ENCODE measurements at regions not wholly inside any gene's neighbourhood (a gene's known extent, or its start where the extent isn't known, plus 50 kb on each side); places are given as distances from the start of the nearest gene placed in this dataset.
A peak's percentile ranks its signal among the peaks of the same experiment; 100 is the strongest.
"Not testable (repeated sequence)": the region's sequence is repeated elsewhere in the genome, so short reads cannot be mapped to it uniquely, and the experiment has no call there.

DNA sequence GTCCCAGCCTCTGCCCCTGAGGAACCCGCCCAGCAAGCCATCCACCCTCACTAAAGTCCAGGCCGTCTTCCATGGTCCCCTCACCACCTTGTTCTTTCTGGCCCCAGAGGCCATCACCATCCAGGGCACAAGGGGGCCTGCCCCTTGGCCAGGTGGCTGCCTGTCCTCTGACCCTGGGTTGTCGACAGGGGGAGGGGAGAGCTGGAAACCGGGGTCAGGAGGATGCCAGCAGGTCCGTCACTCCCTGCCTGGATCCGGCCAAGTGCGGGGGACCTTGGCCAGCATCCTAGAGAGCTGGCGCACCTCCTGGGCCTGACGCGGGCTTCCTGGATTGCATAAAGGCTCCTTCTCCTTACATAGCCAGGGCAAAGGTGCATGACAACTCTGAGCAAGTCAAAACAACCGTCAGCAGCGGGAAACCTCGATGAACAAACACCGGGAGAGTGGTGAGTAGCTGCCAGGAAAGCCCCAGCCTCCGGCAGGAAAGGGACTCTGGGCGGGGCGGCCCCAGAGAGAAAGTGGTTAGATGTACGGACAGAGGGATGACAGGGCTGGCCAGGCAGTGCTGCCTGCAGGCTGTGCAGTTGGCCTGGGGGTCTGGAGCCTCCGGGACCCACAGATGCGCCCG lies 4461.2 kb upstream of the TPTE start:
- not testable (repeated sequence) for DNase-seq (ENCODE audit: low spot score)

DNA sequence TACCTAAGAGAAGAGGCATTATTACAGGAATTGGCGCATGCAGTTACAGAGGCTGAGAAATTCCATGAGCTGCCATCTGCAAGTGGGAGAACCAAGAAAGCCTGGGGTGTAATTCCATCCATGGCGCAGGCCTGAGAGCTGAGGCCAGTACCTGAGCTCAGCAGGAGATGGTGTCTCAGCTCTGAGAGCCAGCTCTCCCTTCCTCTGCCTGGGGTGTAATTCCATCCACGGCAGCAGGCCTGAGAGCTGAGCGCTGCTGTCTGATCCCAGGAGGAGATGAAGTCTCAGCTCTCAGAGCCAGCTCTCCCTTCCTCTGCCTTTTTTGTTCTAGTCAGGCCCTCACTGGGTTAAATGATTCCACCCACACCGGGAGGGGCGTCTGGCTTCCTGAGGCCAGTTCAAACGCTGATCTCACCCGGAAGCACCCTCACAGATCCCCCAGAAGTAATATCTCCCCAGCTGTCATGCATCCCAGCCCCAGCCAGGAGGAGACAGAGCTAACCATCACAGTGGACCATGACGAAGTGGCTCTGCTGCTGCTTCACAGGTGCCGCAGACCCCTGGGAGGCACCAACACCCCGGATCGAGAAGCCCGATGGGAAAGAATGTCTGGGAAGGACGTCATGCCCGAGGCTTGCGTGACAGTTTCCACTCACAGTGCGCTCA lies 4454.9 kb upstream of the TPTE start:
- DNase-seq (ENCODE audit: low spot score) = not testable (repeated sequence)

DNA sequence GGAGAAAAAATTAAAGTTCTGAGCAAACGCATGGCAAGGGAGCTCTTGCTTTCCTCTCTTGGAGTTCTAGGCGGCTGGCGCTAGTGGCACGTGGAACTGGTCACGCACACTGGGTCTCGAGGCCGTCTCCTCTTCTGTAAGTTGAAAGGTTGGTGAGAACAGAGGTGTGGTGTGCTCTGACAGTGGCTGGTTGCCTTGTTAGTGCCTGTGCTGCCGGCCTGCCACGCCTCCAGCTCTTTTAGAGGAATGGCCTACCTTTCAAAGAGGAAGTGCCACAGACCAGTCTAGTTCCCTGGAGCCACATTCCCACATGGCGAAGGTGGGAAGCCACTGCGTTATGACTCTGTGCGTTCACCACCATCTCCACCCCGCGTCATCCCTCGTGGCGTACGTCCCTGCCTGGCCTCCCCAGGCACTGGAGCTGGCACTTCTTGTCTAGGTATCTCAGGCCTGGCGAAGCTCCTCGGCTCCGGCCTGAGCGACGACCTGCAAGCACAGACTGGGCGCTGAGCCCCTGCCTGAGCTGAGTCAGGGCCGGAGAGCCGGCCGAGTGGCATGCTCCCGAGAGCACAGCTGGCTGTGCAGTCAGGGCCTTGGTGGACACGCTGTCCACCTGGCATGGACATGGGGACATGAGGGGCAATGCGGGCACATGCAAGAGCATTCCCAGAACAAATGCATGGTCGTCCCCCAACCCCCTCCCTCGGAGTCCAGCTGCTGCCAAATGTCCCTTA lies 4453.1 kb upstream of the TPTE start:
- DNase-seq (ENCODE audit: low spot score) = not testable (repeated sequence)

DNA sequence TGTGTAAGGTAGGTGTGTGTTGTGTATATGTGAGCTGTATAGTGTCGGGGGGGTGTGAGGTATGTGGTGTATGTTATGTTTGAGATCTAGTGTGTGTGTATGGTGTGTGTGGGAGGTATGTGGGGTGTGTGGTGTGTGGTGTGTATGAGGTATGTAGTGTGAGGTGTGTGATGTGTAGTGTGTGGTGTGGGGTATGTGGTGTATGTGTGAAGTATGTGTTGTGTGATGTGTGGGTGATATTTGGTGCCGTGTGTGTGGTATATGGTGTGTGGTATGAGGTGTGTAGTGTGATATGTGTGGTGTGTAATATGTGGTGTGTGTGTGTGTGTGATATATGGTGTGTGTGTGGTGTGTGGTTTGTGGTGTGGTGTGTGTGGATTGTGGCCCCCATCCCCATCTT lies 4451.2 kb upstream of the TPTE start:
- not testable (repeated sequence) for DNase-seq (ENCODE audit: low spot score)

DNA sequence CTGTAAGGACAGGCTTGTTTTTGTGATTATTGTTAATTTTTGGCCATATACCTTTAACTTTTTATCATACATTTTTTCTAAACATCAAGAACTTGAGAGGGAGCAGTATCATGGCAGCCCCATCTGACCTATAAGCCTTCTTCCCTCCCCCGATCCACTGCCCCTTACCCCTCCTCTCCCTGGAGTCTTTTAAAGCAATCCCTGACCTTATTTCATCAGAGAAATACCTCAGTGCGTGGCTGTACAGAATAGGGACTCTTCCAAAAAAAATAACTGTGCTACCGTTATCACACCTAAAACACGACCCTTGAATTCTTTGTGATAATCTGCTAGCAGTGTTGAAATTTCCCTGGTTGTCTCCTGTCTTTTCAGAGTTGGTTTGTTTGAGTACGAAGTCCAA lies 4448.7 kb upstream of the TPTE start:
- not testable (repeated sequence) for DNase-seq (ENCODE audit: low spot score)

DNA sequence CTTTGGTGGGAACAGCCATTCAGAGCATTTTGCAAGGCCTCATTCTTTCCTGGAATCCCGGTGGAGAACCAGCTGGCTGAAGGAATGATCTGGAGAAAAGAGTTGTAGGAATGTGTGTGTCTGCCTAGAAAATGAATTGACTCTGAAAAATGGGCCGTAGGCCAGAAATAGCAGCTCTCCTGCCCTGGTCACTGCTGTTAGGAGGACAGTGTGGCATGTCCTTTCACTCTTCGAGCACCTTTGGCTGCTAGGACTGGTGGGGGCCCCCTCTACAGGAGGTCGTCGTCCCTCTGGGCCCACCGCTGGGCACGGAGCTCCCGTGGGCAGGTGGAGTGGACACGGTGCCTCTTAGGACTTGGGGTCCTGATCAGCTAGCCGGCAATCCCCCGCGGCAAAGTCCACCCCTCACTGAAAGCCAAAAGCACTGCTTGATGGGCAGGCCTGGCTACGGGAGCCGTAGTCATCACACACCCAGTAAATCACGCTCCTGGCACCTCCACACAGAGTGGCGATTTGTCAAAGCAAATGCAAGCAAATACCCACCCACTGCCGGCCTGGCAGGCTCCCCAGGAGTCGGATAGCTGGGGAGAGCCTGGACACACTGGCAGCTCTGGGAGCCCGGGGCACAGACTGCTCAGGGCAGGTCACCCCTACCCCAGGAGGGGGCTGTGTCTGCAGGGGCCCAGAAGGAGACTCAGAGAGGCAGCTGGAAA lies 4447.2 kb upstream of the TPTE start:
- DNase-seq (ENCODE audit: low spot score) = not testable (repeated sequence)

DNA sequence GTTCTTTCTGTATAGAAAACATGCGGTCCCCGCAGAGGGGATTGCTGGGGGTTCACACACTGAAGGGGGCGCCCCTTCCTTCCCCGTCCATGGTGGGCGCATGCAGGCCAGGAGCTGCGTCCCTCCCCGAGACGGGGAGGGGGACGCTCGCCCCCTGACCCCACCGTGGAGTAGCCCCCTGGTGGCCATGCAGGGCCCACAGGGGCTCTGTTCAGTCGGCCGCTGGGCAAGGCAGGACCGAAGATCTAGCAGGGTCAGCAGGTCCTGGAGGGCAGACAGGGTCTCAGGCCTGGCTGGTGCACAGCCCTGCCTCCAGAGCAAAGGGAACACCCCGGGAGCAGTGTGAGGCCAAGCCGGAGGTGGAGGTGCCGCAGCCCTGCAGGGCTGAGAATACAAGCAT lies 4446.4 kb upstream of the TPTE start:
- DNase-seq (ENCODE audit: low spot score) = not testable (repeated sequence)

DNA sequence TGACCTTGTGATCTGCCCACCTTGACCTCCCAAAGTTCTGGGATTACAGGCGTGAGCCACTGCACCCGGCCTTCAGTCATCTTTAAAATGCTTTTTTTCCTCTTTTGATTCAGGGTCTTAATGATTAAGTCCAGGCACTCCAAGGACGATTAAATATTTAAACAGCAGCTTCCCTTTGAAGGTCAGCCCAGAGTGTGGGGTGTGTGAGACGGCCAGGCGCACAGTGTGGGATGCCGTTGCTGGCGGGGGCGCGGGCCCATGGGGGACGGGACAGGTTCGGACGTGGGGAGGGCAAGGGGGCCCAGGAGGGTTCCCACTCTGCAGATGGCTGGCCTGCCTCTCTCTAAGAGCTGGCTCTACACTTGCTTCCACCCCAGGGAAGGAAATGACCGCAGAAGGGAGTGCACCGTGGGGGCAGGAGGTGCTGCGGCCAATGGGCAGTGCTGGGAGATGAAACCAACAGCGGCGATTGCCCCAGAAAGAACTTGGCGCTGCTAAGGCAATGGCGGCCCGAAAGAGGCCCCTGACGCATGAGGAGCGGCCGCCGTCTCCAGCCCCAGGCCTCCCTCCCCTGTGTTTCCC lies 4445.7 kb upstream of the TPTE start:
- not testable (repeated sequence) for DNase-seq (ENCODE audit: low spot score)

DNA sequence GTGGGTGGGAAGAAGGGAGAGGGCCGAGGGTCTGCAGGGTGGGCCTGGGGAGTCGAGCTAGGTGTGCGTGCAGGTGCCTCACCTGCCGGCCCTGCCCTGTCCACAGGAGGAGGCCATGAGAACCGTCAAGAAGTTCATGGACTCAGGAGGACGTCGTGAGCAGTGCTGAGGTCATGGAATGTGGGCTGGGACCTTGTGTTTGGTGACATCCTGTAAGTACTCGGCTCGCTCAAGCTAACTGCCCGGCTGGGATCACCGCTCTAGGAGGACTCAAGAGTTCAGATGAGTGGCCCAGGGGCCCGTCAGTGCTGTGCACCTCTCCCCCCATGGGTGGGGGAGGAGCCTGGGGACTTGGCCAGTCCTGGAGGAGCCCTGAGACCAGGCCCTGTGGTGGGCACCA lies 4444.0 kb upstream of the TPTE start:
- not testable (repeated sequence) for DNase-seq (ENCODE audit: low spot score)

DNA sequence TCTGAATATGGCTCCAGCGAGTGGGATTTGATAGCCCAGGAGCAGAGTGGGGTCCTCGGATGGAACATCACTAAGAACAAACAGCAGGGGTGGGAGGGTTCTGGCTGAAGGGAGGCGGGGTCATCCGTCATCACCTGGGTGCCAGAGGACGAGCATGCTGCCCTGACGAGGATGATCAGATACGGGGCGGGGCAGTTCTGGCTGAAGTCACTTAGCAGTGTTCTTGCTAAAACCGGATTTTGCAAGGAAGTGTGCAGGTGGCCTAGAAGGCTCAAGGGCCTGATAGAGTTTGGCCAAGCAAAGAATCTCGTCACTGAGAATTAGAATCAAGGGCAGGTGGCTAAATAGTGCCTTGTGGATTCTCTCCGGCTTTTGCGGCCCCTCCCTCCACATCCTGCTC lies 4442.5 kb upstream of the TPTE start:
- DNase-seq (ENCODE audit: low spot score) = not testable (repeated sequence)

DNA sequence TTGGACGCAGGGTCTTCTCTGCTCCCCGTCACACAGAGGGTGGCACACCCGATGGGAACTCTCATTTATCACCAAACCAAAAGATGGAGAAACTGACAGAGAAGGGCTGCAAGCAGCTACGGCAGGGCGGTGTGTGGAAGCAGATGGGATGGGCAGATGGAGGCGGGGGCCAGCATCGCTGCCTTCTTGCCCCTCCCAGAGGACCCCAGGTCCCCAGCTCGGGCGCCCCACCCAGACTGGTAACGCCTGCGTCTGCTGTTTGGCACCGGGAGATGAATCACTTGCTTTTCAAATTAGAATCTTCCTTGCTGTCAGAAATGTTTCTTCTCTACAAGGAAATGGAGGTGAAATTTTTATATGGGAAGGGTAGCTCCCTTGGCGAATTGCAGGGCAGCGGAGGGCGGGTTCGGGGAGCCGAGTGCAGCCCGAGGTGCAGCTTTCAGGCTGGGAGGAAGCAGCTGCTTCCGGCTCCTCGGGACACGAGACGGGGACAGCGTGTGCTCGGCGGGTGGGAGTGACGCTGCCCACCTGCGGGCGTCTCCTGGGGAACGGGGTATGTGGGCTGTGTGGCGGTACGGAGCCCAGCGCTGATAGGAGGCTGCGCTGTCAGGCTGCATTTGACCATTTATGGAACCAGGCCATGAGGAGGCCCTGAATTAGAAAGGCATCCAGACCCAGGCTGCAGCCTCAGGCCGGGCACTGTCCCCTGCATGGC lies 4440.3 kb upstream of the TPTE start:
- not testable (repeated sequence) for DNase-seq (ENCODE audit: low spot score)

DNA sequence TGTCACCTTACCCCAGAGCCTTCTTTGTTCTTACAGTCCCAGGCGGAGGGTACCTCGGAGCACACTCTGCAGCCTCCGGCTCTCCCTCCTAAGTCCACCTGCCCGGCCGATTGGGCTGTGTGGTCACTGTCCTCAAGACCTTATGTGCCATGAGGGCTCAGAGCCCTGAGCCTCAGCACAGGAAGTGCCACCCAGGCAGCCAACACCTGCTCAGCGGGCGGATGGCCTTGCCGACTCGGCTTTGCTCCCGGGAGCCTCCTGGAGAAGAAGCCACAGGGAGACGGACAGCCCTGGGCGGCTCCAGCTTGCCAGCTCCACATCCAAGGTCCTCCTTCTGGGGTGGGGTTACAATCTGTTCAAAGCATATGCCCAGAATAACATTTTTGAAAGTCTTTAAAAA lies 4439.2 kb upstream of the TPTE start:
- DNase-seq (ENCODE audit: low spot score) = not testable (repeated sequence)

DNA sequence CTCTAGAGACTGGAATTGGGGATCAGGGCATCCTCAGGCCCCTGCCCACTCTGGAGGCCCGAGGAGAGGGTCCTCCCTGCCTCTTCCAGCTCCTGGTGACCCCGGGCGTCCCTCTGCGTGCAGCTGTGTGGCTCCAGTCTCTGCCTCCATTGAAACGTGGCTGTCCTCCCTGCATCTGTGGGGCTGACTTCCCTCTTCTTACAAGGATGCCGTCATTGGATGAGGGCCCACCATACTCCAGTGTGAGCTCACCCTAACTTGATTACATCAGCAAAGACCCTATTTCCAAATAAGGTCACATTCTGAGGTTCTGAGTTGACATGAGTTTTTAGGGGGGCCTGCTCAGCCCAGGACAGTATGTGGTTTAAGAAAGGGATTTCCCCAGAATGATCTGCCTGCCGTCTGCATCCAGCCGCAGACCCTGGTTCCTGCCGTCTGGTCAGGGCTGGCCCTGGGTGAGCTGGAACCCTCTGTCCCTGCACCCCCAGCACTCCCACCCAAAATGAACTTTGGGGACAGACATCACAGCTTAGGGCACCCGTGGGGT lies 4437.7 kb upstream of the TPTE start:
- DNase-seq (ENCODE audit: low spot score) = not testable (repeated sequence)

DNA sequence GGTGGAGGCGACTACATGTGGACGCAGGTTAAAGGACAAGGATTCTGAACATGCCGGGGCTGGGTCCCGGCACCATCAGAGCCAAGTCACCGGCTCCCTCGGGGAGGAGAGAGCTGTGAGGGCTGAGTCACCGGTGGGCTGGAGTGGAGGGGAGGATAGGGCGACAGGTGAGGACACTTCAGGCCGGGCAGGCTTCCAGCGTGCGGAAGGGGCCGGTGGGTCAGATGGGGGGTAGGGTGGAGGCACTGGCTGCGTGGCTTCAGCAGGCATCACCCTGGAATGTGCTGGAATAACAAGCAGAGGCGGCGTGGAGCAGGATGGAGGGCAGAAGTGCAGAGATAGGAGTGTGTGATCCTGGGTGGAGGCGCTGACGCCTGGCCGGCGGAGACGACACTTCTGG lies 4435.3 kb upstream of the TPTE start:
- DNase-seq (ENCODE audit: low spot score) = not testable (repeated sequence)

DNA sequence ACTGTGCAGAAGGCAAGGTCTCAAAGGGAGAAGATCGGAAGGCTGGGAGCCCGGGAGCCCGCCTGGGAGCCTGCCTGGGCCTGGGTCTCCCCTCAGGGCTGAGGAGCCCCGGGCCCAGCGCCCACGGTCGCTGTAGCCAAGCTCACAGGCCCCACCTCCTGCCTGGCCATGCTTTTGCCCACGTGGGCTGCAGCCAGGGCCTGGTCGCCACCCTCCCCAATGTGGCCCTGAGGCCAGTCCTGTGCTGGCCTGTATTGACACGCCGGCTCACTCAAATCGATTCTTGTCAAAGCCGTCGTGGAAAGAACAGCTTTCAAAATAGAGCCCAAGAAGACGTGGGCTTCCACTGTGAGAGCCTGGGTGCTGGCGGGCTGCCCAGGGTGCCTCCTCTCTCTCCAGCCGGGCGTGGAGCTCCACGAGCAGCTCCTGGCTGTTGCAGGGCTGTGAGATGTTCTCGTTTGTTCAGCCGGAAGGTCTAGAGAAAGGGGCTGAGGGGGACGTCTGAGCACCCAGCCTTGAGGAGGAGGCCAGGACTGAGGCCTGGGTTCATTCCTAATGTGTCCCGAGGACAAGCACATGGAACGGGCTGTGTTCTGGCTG lies 4433.7 kb upstream of the TPTE start:
- not testable (repeated sequence) for DNase-seq (ENCODE audit: low spot score)

DNA sequence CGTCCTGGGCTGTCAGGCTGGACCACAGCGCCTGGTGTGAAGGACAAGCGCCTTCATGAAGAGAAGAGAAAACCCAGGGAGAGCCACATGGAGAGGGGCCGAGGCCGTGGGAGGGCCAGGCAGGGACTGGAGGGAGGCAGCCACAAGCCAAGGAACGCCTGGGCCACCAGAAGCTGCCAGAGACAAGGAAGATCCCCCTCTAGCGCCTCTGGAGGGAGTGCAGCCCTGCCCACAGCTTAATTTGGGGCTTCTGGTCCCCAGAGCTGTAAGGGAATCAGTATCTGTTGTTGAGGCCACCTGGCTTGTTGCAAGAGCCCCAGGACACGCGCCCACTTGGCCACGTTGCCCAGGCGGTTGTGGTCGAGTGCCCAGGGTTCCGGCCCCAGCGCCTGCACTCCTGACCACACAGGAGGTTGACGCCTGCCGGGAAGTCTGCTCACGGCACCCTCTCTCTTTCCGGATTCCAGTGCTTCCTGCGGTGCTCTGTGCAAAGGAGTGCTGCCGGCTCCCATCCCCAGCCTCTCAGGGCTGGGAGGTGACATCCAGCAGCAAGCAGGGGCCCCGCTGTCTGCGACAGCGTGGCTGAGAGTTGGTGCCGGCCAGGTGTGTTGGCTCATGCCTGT lies 4431.0 kb upstream of the TPTE start:
- not testable (repeated sequence) for DNase-seq (ENCODE audit: low spot score)

DNA sequence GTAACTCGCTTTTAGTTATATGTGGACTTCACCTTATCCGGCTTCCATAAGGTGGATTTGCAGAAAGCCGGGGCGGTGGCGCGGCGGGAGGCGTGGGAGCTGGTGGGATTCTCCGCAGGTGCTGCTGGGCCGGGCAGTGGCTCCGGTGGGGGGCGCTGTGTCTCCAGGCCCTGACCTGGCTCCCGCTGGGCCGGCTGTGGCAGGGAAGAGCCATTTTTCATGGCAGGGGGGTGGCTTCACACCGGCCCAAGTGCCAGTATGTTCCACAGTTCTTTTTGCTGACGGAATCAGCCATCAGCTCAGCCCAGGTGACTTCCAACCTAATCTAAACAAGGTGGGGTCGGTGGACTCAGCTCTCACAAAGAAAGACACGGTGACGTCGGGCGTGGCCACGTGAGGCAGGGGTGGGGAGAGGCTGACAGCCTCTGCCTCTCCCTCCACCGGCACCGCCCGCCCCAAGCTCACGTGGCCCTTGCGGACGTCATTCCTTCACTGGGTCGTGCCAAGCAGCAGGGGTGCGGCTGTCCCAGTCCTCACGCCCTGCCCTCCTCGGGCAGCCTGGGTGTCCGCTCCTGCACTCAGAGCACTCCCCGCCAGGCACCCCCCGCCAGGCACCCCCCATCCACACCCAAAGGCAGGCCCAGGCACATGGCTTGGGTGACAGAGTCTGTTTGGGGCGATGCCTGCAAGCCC lies 4429.9 kb upstream of the TPTE start:
- not testable (repeated sequence) for DNase-seq (ENCODE audit: low spot score)

DNA sequence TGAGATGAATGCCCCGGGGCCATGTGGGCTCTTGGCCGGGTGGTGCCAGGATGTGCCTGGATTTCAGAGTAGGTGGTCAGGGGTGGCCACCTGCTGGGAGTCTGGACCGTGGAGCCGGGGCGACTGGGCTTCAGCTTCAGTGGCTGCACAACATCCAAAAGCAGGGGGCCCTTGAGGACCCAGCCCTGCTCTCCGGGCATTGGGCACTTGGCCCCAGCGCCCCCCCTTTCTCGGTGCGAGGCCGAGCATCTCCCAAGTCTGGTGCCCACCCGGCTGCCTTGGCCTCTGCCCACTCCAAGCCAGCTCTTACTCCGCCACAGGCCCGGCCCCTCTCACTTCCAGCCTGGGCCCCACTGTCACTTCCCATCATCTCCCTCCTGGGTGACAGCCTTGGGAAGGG lies 4429.0 kb upstream of the TPTE start:
- DNase-seq (ENCODE audit: low spot score) = not testable (repeated sequence)

DNA sequence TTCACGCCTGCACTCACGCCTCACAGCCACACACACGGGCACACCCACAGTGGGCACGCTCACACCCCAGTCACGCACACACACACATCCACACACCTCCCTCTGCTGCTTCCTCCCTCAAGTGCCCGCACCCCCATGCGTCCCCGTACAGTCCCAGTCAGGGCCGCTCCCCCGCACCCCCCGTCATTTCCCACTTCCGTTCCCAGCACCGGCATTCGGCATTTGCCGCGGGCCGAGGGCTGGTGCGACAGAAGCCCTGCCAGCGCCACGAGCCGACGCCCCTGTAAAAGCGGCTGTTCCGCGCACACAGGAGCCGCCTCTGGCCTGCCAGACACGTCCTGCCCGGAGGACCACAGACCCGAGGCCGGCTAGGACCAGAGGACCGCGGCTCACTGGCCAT lies 4428.0 kb upstream of the TPTE start:
- peak; percentile 44 for DNase-seq (ENCODE audit: low spot score)
